SK-N-SH (cell line): ENCODE measurements at regions not wholly inside any gene's neighbourhood (a gene's known extent, or its start where the extent isn't known, plus 50 kb on each side); places are given as distances from the start of the nearest gene placed in this dataset.

Source experiments
- NFIC ChIP-seq: IDR thresholded peaks from 2 replicates; pipeline ENCODE4 v1.4.0; 2012; ENCODE audit warnings: borderline replicate concordance
- POLR2AphosphoS5 ChIP-seq: IDR thresholded peaks from 2 replicates; pipeline ENCODE4 v1.6.1; 2012; ENCODE audit warnings: low read depth, low read length
- RAD21 ChIP-seq: IDR thresholded peaks from 2 replicates; pipeline ENCODE4 v1.6.1; 2012; ENCODE audit warnings: mild to moderate bottlenecking, low read length
- SIN3A ChIP-seq: IDR thresholded peaks from 2 replicates; pipeline ENCODE4 v1.6.1; 2012; ENCODE audit warnings: low read depth, mild to moderate bottlenecking, low read length, moderate library complexity, borderline replicate concordance
- TF ChIP-seq, protein P1 (sequence below): fragments of 200-600 bp; sonication (generic); IDR thresholded peaks from 2 replicates; pipeline ENCODE4 v1.6.1; 2017; ENCODE audit warnings: antibody characterized with exemption, mild to moderate bottlenecking, moderate library complexity
- TF ChIP-seq, protein P2 (sequence below): IDR thresholded peaks from 2 replicates; pipeline ENCODE4 v1.6.1; 2012; ENCODE audit warnings: mild to moderate bottlenecking, low read depth, low read length, moderate library complexity

- TF ChIP-seq, protein P1, sequence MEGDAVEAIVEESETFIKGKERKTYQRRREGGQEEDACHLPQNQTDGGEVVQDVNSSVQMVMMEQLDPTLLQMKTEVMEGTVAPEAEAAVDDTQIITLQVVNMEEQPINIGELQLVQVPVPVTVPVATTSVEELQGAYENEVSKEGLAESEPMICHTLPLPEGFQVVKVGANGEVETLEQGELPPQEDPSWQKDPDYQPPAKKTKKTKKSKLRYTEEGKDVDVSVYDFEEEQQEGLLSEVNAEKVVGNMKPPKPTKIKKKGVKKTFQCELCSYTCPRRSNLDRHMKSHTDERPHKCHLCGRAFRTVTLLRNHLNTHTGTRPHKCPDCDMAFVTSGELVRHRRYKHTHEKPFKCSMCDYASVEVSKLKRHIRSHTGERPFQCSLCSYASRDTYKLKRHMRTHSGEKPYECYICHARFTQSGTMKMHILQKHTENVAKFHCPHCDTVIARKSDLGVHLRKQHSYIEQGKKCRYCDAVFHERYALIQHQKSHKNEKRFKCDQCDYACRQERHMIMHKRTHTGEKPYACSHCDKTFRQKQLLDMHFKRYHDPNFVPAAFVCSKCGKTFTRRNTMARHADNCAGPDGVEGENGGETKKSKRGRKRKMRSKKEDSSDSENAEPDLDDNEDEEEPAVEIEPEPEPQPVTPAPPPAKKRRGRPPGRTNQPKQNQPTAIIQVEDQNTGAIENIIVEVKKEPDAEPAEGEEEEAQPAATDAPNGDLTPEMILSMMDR = no peak
- no peak for TF ChIP-seq POLR2AphosphoS5
- TF ChIP-seq, protein P2, sequence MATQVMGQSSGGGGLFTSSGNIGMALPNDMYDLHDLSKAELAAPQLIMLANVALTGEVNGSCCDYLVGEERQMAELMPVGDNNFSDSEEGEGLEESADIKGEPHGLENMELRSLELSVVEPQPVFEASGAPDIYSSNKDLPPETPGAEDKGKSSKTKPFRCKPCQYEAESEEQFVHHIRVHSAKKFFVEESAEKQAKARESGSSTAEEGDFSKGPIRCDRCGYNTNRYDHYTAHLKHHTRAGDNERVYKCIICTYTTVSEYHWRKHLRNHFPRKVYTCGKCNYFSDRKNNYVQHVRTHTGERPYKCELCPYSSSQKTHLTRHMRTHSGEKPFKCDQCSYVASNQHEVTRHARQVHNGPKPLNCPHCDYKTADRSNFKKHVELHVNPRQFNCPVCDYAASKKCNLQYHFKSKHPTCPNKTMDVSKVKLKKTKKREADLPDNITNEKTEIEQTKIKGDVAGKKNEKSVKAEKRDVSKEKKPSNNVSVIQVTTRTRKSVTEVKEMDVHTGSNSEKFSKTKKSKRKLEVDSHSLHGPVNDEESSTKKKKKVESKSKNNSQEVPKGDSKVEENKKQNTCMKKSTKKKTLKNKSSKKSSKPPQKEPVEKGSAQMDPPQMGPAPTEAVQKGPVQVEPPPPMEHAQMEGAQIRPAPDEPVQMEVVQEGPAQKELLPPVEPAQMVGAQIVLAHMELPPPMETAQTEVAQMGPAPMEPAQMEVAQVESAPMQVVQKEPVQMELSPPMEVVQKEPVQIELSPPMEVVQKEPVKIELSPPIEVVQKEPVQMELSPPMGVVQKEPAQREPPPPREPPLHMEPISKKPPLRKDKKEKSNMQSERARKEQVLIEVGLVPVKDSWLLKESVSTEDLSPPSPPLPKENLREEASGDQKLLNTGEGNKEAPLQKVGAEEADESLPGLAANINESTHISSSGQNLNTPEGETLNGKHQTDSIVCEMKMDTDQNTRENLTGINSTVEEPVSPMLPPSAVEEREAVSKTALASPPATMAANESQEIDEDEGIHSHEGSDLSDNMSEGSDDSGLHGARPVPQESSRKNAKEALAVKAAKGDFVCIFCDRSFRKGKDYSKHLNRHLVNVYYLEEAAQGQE = no peak
- TF ChIP-seq SIN3A = no peak
- TF ChIP-seq RAD21 = no peak
- no peak for TF ChIP-seq NFIC
Observed at GRCh38 chr15:96403932-96404331, 73.4 kb downstream of the NR2F2 start.
